ENCODE measurements at regions not wholly inside any gene's neighbourhood (a gene's known extent, or its start where the extent isn't known, plus 50 kb on each side); places are given as distances from the start of the nearest gene placed in this dataset.
"Not testable (repeated sequence)": the region's sequence is repeated elsewhere in the genome, so short reads cannot be mapped to it uniquely, and the experiment has no call there.

- no peak for DNase-seq (ENCODE audit: extremely low read depth in 1 of 2, low read depth in 1 of 2)
Measured at GRCh38 chr2:161044921-161045320, 115.3 kb upstream of the TANK start.

DNA sequence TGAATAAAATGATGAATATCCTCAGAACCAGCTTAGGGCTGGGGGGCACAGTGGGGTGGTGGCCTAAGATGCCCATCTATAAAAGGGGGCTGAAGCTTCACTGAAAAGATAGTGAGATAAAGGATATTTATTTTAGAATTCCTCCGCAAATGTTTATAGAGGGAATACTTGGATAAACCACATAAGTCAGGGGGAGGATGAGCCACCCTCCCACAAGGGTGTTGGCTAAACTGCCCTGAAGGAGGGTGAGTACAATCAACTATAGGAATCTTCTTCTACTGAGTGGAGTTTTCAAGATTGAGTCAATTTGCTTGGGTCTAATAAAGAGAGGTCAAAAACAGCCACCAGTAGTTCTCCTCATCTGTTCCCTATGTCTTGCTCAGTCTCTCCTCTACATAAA, 114.5 kb upstream of the TANK start:
- DNase-seq (ENCODE audit: extremely low read depth in 1 of 2, low read depth in 1 of 2), result no peak

DNA sequence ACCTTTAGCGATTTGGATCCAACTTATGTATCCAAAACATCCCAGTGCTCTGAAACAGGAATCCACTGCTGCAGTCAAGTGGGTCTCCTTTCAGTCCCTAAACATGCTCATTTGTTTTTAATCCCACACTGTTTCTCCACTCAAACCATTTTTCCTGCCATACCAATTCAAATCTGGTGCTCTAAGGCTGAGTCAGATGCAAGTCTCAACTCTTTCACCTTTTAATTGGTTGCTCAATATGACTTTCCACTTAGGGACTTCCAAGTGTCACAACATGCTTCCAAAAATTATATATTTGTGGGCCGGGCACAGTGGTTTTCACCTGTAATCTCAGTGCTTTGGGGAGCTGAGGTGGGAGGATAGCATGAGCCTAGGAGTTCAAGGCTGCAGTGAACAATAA, 113.4 kb upstream of the TANK start:
- DNase-seq (ENCODE audit: extremely low read depth in 1 of 2, low read depth in 1 of 2), result no peak

- no peak for DNase-seq (ENCODE audit: extremely low read depth in 1 of 2, low read depth in 1 of 2)
Measured at GRCh38 chr2:161048317-161048716, 111.9 kb upstream of the TANK start.

GRCh38 chr2:161049559-161049958, 110.7 kb upstream of the TANK start:
- no peak for DNase-seq (ENCODE audit: extremely low read depth in 1 of 2, low read depth in 1 of 2)

- DNase-seq (ENCODE audit: extremely low read depth in 1 of 2, low read depth in 1 of 2), result no peak
Measured at GRCh38 chr2:161052214-161052613, 108.0 kb upstream of the TANK start.

GRCh38 chr2:161055289-161055688, 104.9 kb upstream of the TANK start:
- no peak for DNase-seq (ENCODE audit: extremely low read depth in 1 of 2, low read depth in 1 of 2)

GRCh38 chr2:161059388-161059787, 100.8 kb upstream of the TANK start:
- DNase-seq (ENCODE audit: extremely low read depth in 1 of 2, low read depth in 1 of 2), result no peak

GRCh38 chr2:161061786-161062185, 98.4 kb upstream of the TANK start:
- DNase-seq (ENCODE audit: extremely low read depth in 1 of 2, low read depth in 1 of 2), result no peak

- peak; percentile 24 to 37 for DNase-seq (ENCODE audit: extremely low read depth in 1 of 2, low read depth in 1 of 2)
Measured at GRCh38 chr2:161063157-161063945, 96.9 kb upstream of the TANK start.

- DNase-seq (ENCODE audit: extremely low read depth in 1 of 2, low read depth in 1 of 2), result no peak
Measured at GRCh38 chr2:161063946-161064306, 96.3 kb upstream of the TANK start.

- DNase-seq (ENCODE audit: extremely low read depth in 1 of 2, low read depth in 1 of 2), result no peak
Measured at GRCh38 chr2:161067846-161068350, 92.3 kb upstream of the TANK start.

DNA sequence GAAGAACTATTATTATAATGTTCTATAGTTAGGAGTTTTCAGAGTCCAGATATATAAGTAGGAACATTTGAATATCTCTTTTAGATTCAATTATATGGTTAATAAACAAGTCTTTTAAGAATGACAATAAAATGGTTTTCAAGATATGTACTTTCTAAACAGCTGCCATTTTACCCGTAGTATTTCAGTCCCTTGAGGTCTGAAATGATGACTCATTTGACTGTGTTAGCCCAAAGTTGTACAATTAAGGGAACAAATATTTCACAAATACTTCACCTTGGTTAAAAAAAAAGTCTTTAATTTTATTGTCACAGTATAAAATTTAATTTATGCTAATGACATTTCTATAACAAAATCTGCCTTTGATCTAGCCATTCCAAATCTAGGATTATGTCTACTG, 91.6 kb upstream of the TANK start:
- DNase-seq (ENCODE audit: extremely low read depth in 1 of 2, low read depth in 1 of 2), result no peak

GRCh38 chr2:161070693-161071479, 89.3 kb upstream of the TANK start:
- DNase-seq (ENCODE audit: extremely low read depth in 1 of 2, low read depth in 1 of 2), result no peak

- DNase-seq (ENCODE audit: extremely low read depth in 1 of 2, low read depth in 1 of 2), result not testable (repeated sequence)
Measured at GRCh38 chr2:161072436-161072835, 87.8 kb upstream of the TANK start.

DNA sequence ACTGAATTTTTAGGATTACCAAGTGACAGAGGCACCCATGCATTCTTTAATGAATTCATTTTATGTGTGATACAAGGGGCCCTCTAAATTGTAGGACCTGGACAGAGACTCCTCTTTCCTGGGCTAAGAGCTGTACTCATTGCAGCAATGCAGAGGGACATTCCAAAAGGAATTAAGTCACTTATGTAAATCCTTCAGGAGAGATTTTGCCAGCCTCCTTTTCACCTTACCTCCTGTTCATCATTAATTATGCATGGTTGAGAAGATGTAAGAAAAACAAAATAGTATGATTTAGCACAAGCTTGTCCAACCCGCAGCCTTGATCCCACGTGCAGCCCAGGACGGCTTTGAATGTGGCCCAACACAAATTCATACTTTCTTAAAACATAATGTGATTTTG, 84.5 kb upstream of the TANK start:
- no peak for DNase-seq (ENCODE audit: extremely low read depth in 1 of 2, low read depth in 1 of 2)

DNA sequence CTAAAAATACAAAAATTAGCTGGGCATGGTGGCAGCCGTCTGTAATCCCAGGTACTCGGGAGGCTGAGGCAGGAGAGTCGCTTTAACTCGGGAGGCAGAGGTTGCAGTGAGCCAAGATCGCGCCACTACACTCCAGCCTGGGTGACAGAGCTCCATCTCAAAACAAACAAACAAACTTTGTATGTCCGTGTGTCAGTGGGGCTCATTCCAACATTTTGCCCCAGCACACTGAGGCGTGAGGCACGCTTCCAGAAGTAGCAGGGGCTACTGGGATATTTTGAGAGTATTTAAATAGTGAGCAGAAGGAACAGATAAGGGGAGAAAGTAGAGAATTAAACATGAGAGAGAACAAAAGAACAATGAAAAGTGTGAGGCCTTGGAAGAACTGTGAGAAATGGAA, 83.3 kb upstream of the TANK start:
- no peak for DNase-seq (ENCODE audit: extremely low read depth in 1 of 2, low read depth in 1 of 2)

DNA sequence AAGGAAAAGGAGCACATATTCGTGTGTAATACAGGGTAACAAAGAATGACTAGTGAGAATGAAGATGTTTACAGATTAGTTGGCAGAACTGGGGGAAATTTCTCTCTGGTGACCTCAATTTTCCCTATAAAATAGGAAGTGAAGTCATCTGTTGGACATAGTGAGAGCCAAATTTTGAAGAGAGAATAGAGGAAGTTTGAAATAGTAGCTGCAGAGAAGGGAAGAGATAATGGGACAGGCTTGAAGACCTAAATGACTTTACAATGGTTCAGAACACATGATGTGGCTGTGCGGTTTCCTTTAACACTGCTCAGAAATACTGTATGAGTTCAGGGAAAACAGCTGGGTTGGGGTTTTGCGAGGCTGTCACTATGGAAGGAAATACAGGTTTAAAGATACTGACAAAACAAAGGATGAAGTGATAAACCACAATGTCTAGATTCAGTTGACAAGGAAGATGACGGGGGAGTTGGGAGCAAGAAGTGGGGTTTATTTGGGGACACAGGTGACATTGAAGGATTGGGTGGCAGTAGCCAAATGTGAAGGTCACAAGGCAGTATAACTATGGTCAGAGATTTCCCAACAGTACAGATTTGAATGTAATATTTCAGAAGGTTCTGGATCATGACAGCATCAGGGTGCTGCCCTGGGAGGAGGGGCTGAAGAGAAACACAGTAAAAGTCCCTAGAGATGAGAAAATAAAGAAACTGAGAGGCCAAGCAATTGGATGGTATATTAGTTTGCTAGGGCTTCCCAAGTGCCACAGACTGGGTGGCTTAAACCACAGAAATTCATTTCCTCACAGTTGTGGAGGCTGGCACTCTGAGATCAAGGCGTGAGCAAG, 82.6 kb upstream of the TANK start:
- DNase-seq (ENCODE audit: extremely low read depth in 1 of 2, low read depth in 1 of 2), result peak; percentile 1 to 22

DNA sequence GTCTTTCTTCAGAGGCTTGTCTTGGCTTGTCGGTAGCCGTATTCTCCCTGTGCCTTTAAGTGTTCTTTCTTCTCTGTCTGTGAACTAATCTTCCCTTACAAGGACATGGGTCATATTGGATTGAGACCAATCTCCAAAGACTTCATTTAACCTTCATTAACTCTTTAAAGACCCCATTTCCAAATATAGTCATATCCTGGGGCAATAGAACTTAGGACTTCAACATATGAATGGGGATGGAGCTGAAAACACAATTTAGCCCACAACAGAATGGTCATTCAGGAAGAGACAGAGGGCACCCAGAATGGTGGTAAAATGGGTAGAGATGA, 82.1 kb upstream of the TANK start:
- DNase-seq (ENCODE audit: extremely low read depth in 1 of 2, low read depth in 1 of 2), result no peak

DNA sequence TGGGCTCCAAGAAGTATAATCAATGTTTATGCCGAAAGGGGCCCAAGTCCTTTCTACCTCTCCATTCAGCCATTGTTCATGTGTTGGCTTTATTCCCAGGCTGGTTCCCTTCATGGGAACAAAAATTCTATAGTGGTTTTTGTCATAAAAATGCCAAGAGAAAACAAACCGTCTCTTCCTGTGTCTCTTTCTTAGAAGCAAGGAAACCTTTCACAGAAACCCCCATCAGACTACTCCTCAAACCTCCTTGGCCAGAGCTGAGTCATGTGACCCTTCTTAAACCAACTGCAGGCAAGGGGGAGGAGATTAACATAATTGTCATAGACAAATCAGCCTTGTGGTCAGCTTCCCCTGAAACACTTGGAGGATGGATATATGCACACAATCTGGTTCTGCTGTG, 75.1 kb upstream of the TANK start:
- no peak for DNase-seq (ENCODE audit: extremely low read depth in 1 of 2, low read depth in 1 of 2)

- DNase-seq (ENCODE audit: extremely low read depth in 1 of 2, low read depth in 1 of 2), result no peak
Measured at GRCh38 chr2:161088658-161089350, 71.4 kb upstream of the TANK start.
